ENCODE measurements at regions not wholly inside any gene's neighbourhood (a gene's known extent, or its start where the extent isn't known, plus 50 kb on each side); places are given as distances from the start of the nearest gene placed in this dataset.
"Not testable (repeated sequence)": the region's sequence is repeated elsewhere in the genome, so short reads cannot be mapped to it uniquely, and the experiment has no call there.

DNA sequence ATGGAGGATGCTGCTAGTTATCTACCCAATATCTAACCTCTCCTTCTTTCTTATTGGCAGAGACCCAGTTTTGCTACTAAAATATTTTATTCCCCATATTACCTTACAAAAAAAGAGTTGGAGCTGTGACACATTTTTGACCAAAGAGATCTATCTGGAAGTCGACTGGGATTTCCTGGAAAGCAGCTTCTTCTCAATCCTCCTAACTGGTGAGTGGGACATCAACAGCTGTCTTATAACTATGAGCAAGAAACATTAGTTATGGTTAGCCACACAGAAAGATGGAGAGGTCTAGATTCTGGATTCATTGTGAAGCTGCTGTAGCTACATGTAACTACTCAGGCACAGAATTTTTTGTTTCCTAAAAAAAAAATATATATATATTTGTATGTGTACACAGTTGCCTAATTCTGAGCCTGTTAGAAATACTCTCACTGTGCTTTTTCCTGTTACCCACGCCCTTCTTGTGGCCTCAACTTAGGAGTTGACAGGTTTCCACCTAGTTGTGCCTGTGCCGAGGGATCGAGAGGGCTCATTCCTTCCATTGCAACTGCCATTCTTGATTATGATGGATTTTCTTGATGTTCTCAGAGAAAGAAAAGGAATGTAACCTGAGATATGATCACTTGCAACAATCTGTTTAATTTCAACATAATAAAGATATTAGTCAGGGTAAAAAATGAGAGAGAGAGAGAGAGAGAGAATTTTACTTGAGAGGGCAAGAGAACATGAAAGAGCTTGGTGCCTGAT lies 142.0 kb downstream of the SLC17A6 start:
- DNase-seq = no peak

- DNase-seq = no peak
Measured at GRCh38 chr11:22479208-22479607, 141.0 kb downstream of the SLC17A6 start.

DNA sequence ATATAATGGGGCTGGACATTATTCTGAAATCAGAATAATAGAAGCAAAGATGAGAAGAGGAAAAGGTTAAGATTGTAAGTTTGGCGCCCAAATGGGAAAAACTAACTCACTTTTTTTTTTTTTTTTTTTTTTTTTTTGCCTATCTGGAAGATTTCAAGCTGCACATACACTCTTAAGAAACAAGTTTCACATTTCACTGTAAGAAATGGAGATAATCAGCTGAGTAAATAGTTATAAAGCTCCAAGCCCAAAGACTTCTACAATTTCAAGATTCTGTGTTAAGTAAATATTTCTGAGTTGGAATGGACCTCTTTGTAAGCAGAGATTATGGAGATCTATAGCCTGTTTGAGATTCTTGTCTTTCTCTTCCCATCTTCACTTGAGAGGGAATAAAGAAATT lies 140.0 kb downstream of the SLC17A6 start:
- DNase-seq = no peak

GRCh38 chr11:22477312-22477711 lies 139.1 kb downstream of the SLC17A6 start:
- no peak for DNase-seq

DNA sequence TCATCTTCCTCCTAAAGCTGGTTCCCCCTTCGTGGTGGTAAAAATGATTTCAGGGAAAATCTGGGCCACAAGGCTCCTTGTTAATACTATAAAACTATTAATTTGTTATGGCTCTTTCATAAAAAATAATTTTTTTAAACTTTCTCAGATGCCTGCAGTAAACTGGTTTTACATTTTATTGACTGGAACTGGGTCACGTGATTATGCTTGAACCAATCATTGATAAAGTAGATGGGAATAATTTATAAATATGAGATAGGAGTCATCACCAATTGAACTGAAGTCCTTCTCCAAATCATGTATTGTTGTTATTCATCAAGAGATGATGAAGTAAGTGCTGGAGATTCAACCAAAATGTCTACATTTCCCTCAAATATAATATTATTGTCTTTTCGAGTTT lies 138.4 kb downstream of the SLC17A6 start:
- DNase-seq = no peak

GRCh38 chr11:22474616-22475015 lies 136.4 kb downstream of the SLC17A6 start:
- DNase-seq = no peak

- DNase-seq = no peak
Measured at GRCh38 chr11:22473586-22473985, 135.4 kb downstream of the SLC17A6 start.

GRCh38 chr11:22472306-22472705 lies 134.1 kb downstream of the SLC17A6 start:
- DNase-seq = no peak

- no peak for DNase-seq
Measured at GRCh38 chr11:22471385-22471784, 133.2 kb downstream of the SLC17A6 start.

- no peak for DNase-seq
Measured at GRCh38 chr11:22467741-22468140, 129.6 kb downstream of the SLC17A6 start.

- no peak for DNase-seq
Measured at GRCh38 chr11:22467248-22467647, 129.1 kb downstream of the SLC17A6 start.

DNA sequence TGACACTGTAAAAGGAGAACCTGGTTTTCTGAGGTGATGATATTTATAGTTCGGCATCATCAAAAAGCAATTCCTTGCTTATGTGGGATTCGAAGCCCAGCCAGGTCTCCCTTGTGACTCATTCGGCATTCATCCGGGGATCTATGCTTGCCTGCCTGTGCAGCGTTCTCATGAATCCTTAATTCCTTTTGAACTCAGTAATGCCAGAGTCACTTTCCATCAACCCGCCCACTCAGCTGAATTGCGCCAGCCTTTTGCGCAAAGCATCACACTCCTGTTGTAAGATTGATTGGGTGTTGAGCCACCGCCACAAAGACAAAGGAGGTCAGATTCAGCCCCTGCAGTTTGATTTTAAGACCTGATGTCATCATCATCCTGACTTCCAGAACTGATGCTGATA lies 128.6 kb downstream of the SLC17A6 start:
- no peak for DNase-seq

DNA sequence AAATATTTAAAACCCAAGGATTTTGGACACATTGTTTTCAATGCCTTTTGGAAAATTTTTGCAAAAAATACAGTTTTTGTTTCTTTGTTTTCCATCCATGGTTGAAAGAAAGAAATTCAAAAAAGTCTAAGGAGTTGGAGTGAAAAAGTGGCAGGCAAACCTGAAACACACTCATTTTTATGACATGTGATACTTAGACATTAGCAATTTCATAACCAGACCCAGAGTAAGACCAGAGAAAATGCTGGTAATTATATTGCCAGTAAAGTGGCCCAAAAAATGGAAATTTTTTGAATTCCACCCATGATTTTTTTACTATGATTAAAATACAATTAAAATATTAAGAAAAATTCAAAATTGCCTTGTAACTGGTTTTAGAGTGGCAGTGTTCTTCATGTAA lies 128.2 kb downstream of the SLC17A6 start:
- DNase-seq = no peak

DNA sequence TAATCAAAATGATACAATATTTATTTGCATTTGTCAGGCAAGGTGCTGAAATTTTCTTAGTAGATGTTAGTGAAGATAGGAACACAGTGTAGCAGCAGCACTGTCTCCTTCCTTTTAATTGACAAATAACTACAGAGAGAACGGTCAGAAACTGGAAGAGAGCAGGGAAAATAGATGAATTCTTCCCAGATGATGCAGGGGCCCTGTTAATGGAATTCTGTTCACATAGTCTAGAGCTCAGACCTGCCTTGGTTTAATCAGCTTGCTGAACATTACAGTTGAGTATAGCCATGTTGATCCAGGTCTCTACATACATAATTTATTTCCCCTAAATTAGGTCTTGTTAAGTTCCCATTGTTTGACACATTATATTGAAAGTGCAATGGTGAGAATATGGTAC lies 127.4 kb downstream of the SLC17A6 start:
- no peak for DNase-seq

DNA sequence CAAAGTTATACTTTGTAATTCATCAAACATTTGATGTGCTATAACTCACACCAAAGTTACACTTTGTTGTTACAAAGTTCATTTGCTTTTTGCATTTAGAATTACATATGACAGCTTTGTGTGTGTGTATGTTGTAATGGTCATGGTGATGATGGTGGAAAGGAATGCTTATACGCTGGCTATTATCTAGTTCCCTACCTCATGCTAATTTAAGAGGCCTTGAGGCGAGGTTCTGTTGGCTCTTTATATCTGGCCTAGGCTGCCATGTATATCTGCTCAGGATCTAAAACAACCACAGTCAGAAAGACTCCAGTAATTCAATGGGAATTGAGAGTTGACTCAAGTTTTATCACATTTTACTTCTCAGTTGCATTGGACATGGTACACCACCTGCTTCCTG lies 123.4 kb downstream of the SLC17A6 start:
- DNase-seq = no peak

- no peak for DNase-seq
Measured at GRCh38 chr11:22460181-22460580, 122.0 kb downstream of the SLC17A6 start.

- DNase-seq = no peak
Measured at GRCh38 chr11:22459048-22459447, 120.9 kb downstream of the SLC17A6 start.

DNA sequence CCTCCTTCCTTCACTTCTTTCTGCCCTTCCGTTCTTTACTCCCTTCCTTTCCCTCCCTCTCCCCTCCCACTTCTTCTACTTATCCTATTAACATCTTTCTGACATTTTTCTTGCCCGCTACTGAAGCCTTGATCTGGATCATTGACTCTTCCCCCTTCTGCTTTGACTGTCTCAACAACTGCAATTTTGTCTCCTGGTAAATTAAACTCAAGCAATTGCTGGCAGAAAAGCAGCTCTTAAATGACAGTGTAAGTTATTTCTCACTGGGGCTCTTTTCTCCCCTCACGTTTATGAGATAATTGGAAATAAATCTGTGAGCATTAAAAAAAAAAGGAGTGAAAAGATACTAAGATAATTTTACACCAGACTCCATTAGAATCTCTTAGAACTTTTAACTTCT lies 120.0 kb downstream of the SLC17A6 start:
- DNase-seq = no peak

- DNase-seq = no peak
Measured at GRCh38 chr11:22456993-22457762, 119.0 kb downstream of the SLC17A6 start.

GRCh38 chr11:22454461-22455090 lies 116.4 kb downstream of the SLC17A6 start:
- DNase-seq = no peak

DNA sequence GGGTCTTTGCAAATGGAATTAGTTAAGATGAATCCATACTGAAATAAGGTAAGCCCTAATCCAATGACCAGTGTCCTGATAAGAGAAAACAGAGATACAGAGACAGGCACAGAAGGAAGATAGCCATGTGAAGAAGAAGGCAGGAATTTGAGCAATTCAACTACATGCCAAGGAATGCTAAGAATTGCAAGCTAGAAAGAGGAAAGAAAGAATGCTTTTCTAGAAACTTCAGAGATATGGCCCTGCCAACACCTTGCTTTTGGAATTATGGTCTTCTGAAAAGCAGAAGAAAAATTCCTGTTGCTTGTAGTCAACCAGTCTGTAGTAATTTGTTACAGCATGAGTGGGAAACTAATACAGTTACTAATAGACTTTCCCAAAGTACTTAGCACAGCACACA lies 111.3 kb downstream of the SLC17A6 start:
- no peak for DNase-seq

- no peak for DNase-seq
Measured at GRCh38 chr11:22444076-22444475, 105.9 kb downstream of the SLC17A6 start.

GRCh38 chr11:22441831-22442230 lies 103.7 kb downstream of the SLC17A6 start:
- no peak for DNase-seq

GRCh38 chr11:22435582-22435981 lies 97.4 kb downstream of the SLC17A6 start:
- DNase-seq = not testable (repeated sequence)

All from stimulated activated CD4-positive, alpha-beta T cell treated with anti-CD3 and anti-CD28 coated beads, Interleukin-4, amount 100 ng/mL, for 4 hours (primary cell).